ENCODE measurements at regions not wholly inside any gene's neighbourhood (a gene's known extent, or its start where the extent isn't known, plus 50 kb on each side); places are given as distances from the start of the nearest gene placed in this dataset.

- no peak for DNase-seq
Observed at GRCh38 chr12:92208613-92209121, 63.0 kb upstream of the BTG1 start.

- DNase-seq = no peak
Observed at GRCh38 chr12:92206596-92206995, 61.0 kb upstream of the BTG1 start.

- DNase-seq = no peak
Observed at GRCh38 chr12:92206011-92206410, 60.4 kb upstream of the BTG1 start.

- no peak for DNase-seq
Observed at GRCh38 chr12:92199819-92200576, 54.4 kb upstream of the BTG1 start.

DNA sequence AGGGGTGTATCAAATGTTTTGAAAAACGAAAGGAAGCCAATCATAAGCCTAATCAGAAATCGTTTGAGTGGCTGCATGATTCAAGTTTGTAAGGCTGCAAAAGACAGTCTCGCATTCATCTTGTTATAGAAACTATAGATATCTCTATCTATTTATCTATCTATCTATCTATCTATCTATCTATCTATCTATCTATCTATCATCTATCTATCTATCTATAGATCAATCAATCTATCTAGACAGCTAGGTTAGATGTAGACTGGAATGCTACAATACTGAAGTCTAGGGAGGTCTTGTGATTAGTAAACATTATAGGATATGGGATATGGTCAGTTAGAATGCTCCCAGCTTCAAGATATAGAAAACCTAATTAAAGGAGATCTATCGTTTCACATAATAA, 52.2 kb upstream of the BTG1 start:
- DNase-seq = no peak

DNA sequence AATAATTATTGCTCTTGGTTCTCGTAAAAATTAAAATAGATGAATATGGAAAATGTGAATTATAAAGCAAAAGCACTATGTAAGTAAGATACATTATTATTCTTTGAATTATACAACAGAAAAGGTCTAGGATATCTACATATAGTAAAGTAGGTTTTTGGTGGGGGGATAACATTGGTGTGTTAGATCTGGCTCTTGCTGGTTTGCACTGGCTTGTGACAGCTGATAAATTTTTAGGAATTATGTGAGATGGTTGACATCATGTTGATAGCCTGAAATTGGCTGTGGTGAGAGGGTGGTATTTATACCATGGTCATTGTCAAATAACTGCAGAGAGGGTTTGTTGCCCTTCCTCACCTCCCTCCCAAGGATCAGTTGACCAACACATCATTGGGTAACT, 50.7 kb upstream of the BTG1 start:
- no peak for DNase-seq

All from NCI-H146 (cell line).